Calu3 (cell line): ENCODE measurements at regions not wholly inside any gene's neighbourhood (a gene's known extent, or its start where the extent isn't known, plus 50 kb on each side); places are given as distances from the start of the nearest gene placed in this dataset.

ENCODE experiments used
- BruUV-seq: library from RNA; stranded (reverse); fragments of 400-500 nt; replicated peaks from 2 replicates; lab custom pipeline; 2021; lab: Mats Ljungman, UMichigan
- CTCF ChIA-PET: fragments of 300-600 bp; sonication (Branson Sonifier 250); formaldehyde crosslinking; loops from one replicate; lab custom pipeline; 2022; ENCODE audit warnings: antibody characterized with exemption; lab: Charles Lee
- DNase-seq: peaks from one replicate; pipeline ENCODE4 v3.0.0; 2022
- H3K27ac Mint-ChIP-seq: one replicate; pipeline ENCODE4 v1.8.0; 2022; ENCODE audit warnings: mixed read lengths; ENCODE audit not compliant: unreplicated experiment
- H3K27me3 Mint-ChIP-seq: one replicate; pipeline ENCODE4 v1.8.0; 2022; ENCODE audit warnings: mixed read lengths; ENCODE audit not compliant: unreplicated experiment
- H3K36me3 Mint-ChIP-seq: one replicate; pipeline ENCODE4 v1.8.0; 2022; ENCODE audit warnings: mild to moderate bottlenecking, moderate library complexity, mixed read lengths; ENCODE audit not compliant: insufficient read depth, unreplicated experiment
- H3K4me1 Mint-ChIP-seq: one replicate; pipeline ENCODE4 v1.8.0; 2022; ENCODE audit warnings: mild to moderate bottlenecking, low read depth, mixed read lengths; ENCODE audit not compliant: unreplicated experiment
- H3K4me3 Mint-ChIP-seq: one replicate; pipeline ENCODE4 v1.8.0; 2022; ENCODE audit warnings: mild to moderate bottlenecking, low read depth, moderate library complexity, mixed read lengths; ENCODE audit not compliant: unreplicated experiment
- H3K9me3 Mint-ChIP-seq: one replicate; pipeline ENCODE4 v1.8.0; 2022; ENCODE audit warnings: low read depth, mixed read lengths; ENCODE audit not compliant: unreplicated experiment
- CTCF ChIP-seq: fragments of 200-600 bp; IDR thresholded peaks from one replicate; pipeline ENCODE4 v1.8.0; 2022; ENCODE audit warnings: antibody characterized with exemption; ENCODE audit not compliant: unreplicated experiment
- intact Hi-C: fragments of 100-400 bp; cut with micrococcal nuclease; formaldehyde crosslinking; loops from one replicate; pipeline ENCODE4 v1.10.0; 2022; ENCODE audit not compliant: unreplicated experiment

DNA sequence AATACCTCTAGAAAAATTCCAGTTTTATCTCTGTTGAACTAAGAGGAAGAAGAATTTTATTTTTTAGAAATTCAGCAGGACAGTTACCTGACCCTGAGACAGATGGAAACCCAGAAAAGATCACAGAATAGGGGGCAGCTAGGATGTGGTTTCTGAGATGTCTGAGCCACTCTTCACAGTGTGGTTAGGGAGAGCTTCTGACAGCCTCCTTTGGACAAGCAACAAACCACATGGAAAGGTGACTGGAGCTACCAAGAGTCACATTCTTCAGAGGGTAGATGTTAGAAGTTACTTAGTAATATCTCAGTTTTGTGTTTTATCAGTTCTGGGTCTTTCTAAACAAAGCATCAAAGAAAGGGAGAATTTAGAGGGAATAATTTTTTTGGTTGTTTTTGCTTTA, 117.3 kb upstream of the NAP1L1 start:
- no peaks in the 10 kb centered on the region for H3K27me3 Mint-ChIP-seq
- H3K36me3 Mint-ChIP-seq = no peaks in the 10 kb centered on the region
- H3K27ac Mint-ChIP-seq = no peak overlapping the region
- intact Hi-C loops = no loop called here
- peaks cover 7% of the 10 kb centered on the region for H3K4me1 Mint-ChIP-seq
- CTCF ChIA-PET = no interaction called here
- H3K4me3 Mint-ChIP-seq = no peak overlapping the region
- no peak for DNase-seq
- H3K9me3 Mint-ChIP-seq = peaks cover 14% of the 10 kb centered on the region
- TF ChIP-seq CTCF = no peak
- BruUV-seq = no TSS peak

DNA sequence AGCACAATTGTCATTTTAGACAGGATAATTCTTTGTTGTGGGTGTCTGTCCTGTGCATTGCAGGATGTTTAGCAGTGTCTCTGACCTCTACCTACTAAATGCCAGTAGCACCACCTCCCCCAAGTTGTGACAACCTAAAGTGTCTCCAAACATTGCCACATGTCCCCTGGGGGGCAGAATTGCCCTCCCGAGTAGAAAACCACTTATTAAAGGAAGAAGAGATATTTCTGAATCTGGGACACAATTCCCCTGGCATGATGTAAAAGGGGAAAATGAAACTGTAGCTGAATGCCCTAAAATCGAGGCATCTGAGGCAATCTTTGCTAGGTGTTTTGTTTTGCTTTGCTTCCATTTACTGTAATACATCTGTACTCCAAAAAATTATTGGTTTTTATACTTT, 116.8 kb upstream of the NAP1L1 start:
- DNase-seq = no peak
- CTCF ChIA-PET = no interaction called here
- no peak for TF ChIP-seq CTCF
- H3K4me3 Mint-ChIP-seq = no peak overlapping the region
- intact Hi-C loops = no loop called here
- peaks cover 7% of the 10 kb centered on the region for H3K4me1 Mint-ChIP-seq
- no TSS peak for BruUV-seq
- H3K9me3 Mint-ChIP-seq = peaks cover 14% of the 10 kb centered on the region
- no peaks in the 10 kb centered on the region for H3K36me3 Mint-ChIP-seq
- H3K27ac Mint-ChIP-seq = no peak overlapping the region
- no peaks in the 10 kb centered on the region for H3K27me3 Mint-ChIP-seq

- H3K4me3 Mint-ChIP-seq = no peak overlapping the region
- no peaks in the 10 kb centered on the region for H3K27me3 Mint-ChIP-seq
- CTCF ChIA-PET = no interaction called here
- no TSS peak for BruUV-seq
- intact Hi-C loops = no loop called here
- H3K4me1 Mint-ChIP-seq = peaks cover 7% of the 10 kb centered on the region
- H3K27ac Mint-ChIP-seq = no peak overlapping the region
- DNase-seq = no peak
- TF ChIP-seq CTCF = no peak
- H3K36me3 Mint-ChIP-seq = no peaks in the 10 kb centered on the region
- peaks cover 16% of the 10 kb centered on the region for H3K9me3 Mint-ChIP-seq
Measured at GRCh38 chr12:76199808-76200207, 115.3 kb upstream of the NAP1L1 start.

DNA sequence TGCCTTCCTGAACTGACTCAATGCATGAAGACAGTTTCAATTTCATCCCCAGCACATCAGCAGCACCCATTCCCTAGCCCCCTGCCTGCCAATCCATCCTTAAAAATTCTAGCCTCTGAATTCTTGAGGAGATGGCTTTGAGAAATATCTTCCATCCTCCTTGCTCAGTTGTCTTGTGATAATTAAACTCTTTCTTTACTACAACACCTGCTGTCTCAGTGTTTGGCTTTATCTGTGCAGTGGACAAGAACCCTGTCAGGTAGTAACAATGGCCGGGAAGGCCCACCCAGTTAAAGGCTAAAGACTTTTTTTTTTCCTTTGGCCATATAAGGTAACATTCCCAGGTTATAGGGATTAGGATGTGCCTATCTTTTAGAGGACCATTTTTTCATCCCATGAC, 114.4 kb upstream of the NAP1L1 start:
- BruUV-seq = no TSS peak
- intact Hi-C loops = no loop called here
- TF ChIP-seq CTCF = no peak
- peaks cover 16% of the 10 kb centered on the region for H3K9me3 Mint-ChIP-seq
- H3K36me3 Mint-ChIP-seq = no peaks in the 10 kb centered on the region
- no peak for DNase-seq
- H3K4me1 Mint-ChIP-seq = peaks cover 7% of the 10 kb centered on the region
- H3K27me3 Mint-ChIP-seq = no peaks in the 10 kb centered on the region
- no peak overlapping the region for H3K4me3 Mint-ChIP-seq
- CTCF ChIA-PET = no interaction called here
- no peak overlapping the region for H3K27ac Mint-ChIP-seq

DNA sequence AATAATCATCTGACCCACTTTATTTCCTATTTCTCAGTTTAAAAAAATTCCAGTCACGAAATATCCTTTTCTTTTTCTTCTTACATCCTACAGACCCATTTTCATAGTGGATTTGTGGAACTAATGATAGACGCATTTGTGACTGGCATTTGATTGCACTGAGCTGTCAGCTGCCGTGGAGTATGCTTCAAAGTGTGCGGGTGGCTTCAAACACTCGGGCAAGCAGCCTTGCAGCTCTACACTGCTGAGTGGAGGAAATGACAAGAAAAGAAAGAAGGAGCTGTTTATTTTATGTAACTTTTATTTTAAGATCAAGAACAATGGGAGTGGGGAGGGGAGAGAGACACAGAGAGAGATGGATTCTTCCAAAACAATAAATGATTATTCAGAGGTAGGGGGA, 112.8 kb upstream of the NAP1L1 start:
- Mint-ChIP-seq H3K36me3 (no peaks in the 10 kb centered on the region), H3K27ac (no peak overlapping the region), H3K27me3 (no peaks in the 10 kb centered on the region), H3K4me3 (no peak overlapping the region), H3K4me1 (peaks cover 7% of the 10 kb centered on the region), H3K9me3 (peaks cover 15% of the 10 kb centered on the region)
- BruUV-seq = no TSS peak
- DNase-seq = no peak
- CTCF ChIA-PET = no interaction called here
- intact Hi-C loops = no loop called here
- TF ChIP-seq CTCF = no peak
